ENCODE measurements at regions not wholly inside any gene's neighbourhood (a gene's known extent, or its start where the extent isn't known, plus 50 kb on each side); places are given as distances from the start of the nearest gene placed in this dataset.

DNA sequence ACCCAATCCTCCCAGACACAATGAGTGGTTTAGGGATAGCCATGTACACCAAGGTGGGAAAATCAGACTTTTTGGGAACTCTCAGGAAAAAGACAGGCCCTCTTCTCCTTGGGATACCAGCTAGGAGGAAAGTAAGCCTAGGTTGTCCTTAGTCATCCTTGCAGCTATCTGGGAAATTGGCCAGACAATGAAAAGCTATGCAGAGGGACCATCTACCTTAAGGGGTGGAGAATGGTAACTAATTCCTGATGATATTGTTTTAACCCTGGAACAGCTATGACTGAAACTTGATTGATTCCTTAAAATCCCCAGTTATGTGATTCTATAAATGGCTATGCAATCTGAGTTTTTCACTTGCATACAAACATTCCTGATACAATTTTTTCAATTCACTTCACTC lies 88.9 kb upstream of the BNC2 start:
- H2AFZ ChIP-seq (ENCODE audit: low read length, unreplicated experiment) = no peak overlapping the region

GRCh38 chr9:16954040-16954439 lies 83.6 kb upstream of the BNC2 start:
- Histone ChIP-seq H3K36me3 (ENCODE audit: insufficient read depth, low read length) (no peaks in the 10 kb centered on the region), H3K79me2 (ENCODE audit: control insufficient read depth, insufficient read depth, low read length, unreplicated experiment) (no peaks in the 10 kb centered on the region), H3K27me3 (ENCODE audit: insufficient read depth, low read length) (no peaks in the 10 kb centered on the region), H3K4me3 (ENCODE audit: low read depth, low read length) (no peak overlapping the region), H3K4me1 (ENCODE audit: control insufficient read depth, insufficient read depth, low read length, unreplicated experiment) (no peaks in the 10 kb centered on the region), H2AFZ (ENCODE audit: low read length, unreplicated experiment) (no peak overlapping the region), H3K27ac (ENCODE audit: low read depth, low read length) (no peak overlapping the region)

More for the DNA sequence above, 88.9 kb upstream of the BNC2 start:
- no peak overlapping the region for H3K27ac ChIP-seq (ENCODE audit: low read depth, low read length)
- H3K79me2 ChIP-seq (ENCODE audit: control insufficient read depth, insufficient read depth, low read length, unreplicated experiment) = no peaks in the 10 kb centered on the region
- peaks cover 23% of the 10 kb centered on the region for H3K4me1 ChIP-seq (ENCODE audit: control insufficient read depth, insufficient read depth, low read length, unreplicated experiment)
- H3K4me3 ChIP-seq (ENCODE audit: low read depth, low read length) = no peak overlapping the region
- no peaks in the 10 kb centered on the region for H3K36me3 ChIP-seq (ENCODE audit: insufficient read depth, low read length)
- H3K27me3 ChIP-seq (ENCODE audit: insufficient read depth, low read length) = no peaks in the 10 kb centered on the region

DNA sequence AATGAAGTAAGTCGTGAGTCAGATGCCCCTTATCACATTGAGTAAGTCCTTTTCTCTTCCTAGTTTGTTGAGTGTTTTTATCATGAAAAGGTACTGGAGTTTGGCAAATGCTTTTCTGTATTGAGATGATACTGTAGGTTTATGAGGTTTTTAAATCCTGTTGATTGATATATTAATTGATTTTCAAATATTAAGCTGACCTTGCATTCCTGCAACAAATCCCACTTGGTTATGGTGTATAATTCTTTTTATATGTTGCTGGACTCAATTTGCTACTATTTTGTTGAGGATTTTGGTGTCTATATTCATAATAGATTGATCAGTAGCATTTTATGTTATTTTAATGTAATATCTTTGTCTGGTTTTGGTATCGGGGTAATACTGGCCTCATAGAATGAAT lies 81.0 kb upstream of the BNC2 start:
- Histone ChIP-seq H2AFZ (ENCODE audit: low read length, unreplicated experiment) (no peak overlapping the region), H3K36me3 (ENCODE audit: insufficient read depth, low read length) (no peaks in the 10 kb centered on the region)

DNA sequence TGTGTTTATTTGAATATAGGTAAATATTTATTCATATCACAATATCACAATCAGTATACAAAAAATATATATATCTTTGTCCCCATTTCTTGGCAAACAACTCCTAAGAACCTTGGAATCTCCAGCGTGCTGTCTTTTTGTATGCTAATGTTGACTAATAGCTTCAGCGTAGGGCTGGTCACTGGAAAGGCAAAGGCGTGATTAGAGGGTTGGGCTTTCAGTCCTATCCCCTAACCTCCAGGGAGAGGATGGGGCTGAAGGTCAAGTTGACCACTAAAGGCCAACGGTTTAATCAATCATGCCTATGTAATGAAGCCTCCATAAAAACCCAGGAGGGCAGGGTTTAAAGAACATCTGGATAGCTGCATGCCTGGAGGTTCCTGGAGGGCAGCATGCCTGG lies 79.6 kb upstream of the BNC2 start:
- Histone ChIP-seq H3K4me1 (ENCODE audit: control insufficient read depth, insufficient read depth, low read length, unreplicated experiment) (no peaks in the 10 kb centered on the region), H2AFZ (ENCODE audit: low read length, unreplicated experiment) (no peak overlapping the region), H3K27me3 (ENCODE audit: insufficient read depth, low read length) (no peaks in the 10 kb centered on the region), H3K79me2 (ENCODE audit: control insufficient read depth, insufficient read depth, low read length, unreplicated experiment) (no peaks in the 10 kb centered on the region), H3K36me3 (ENCODE audit: insufficient read depth, low read length) (no peaks in the 10 kb centered on the region), H3K4me3 (ENCODE audit: low read depth, low read length) (no peak overlapping the region), H3K27ac (ENCODE audit: low read depth, low read length) (no peak overlapping the region)

More for the DNA sequence above, 81.0 kb upstream of the BNC2 start:
- H3K4me1 ChIP-seq (ENCODE audit: control insufficient read depth, insufficient read depth, low read length, unreplicated experiment) = no peaks in the 10 kb centered on the region
- H3K4me3 ChIP-seq (ENCODE audit: low read depth, low read length) = no peak overlapping the region
- no peaks in the 10 kb centered on the region for H3K27me3 ChIP-seq (ENCODE audit: insufficient read depth, low read length)
- no peaks in the 10 kb centered on the region for H3K79me2 ChIP-seq (ENCODE audit: control insufficient read depth, insufficient read depth, low read length, unreplicated experiment)
- H3K27ac ChIP-seq (ENCODE audit: low read depth, low read length) = no peak overlapping the region

DNA sequence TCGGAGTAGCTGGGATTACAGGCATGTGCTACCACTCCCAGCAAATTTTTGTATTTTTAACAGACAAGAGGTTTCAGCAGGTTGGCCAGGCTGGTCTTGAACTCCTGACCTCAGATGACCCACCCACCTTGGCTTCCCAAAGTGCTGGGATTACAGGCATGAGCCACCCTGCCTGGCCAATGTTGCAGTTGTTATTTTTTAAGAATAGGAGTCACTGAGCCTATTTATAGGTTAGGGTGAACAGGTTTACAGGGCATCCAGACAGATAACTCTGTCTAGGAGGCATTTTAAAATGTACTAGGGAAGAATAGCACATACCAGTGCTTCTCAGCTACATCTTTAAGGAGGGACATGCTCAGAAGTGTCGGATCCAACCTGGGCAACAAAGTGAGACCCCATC lies 60.1 kb upstream of the BNC2 start:
- Histone ChIP-seq H3K36me3 (ENCODE audit: insufficient read depth, low read length) (no peaks in the 10 kb centered on the region), H3K4me1 (ENCODE audit: control insufficient read depth, insufficient read depth, low read length, unreplicated experiment) (no peaks in the 10 kb centered on the region), H3K27ac (ENCODE audit: low read depth, low read length) (no peak overlapping the region), H3K27me3 (ENCODE audit: insufficient read depth, low read length) (no peaks in the 10 kb centered on the region), H3K79me2 (ENCODE audit: control insufficient read depth, insufficient read depth, low read length, unreplicated experiment) (no peaks in the 10 kb centered on the region), H2AFZ (ENCODE audit: low read length, unreplicated experiment) (no peak overlapping the region), H3K4me3 (ENCODE audit: low read depth, low read length) (no peak overlapping the region)

- no peaks in the 10 kb centered on the region for H3K36me3 ChIP-seq (ENCODE audit: insufficient read depth, low read length)
- H3K4me1 ChIP-seq (ENCODE audit: control insufficient read depth, insufficient read depth, low read length, unreplicated experiment) = no peaks in the 10 kb centered on the region
- no peak overlapping the region for H2AFZ ChIP-seq (ENCODE audit: low read length, unreplicated experiment)
- no peak overlapping the region for H3K4me3 ChIP-seq (ENCODE audit: low read depth, low read length)
- H3K27me3 ChIP-seq (ENCODE audit: insufficient read depth, low read length) = no peaks in the 10 kb centered on the region
- H3K79me2 ChIP-seq (ENCODE audit: control insufficient read depth, insufficient read depth, low read length, unreplicated experiment) = no peaks in the 10 kb centered on the region
- H3K27ac ChIP-seq (ENCODE audit: low read depth, low read length) = no peak overlapping the region
Observed at GRCh38 chr9:16928179-16928945, 57.9 kb upstream of the BNC2 start.

GRCh38 chr9:16925426-16925825 lies 55.0 kb upstream of the BNC2 start:
- Histone ChIP-seq H3K79me2 (ENCODE audit: control insufficient read depth, insufficient read depth, low read length, unreplicated experiment) (no peaks in the 10 kb centered on the region), H3K4me1 (ENCODE audit: control insufficient read depth, insufficient read depth, low read length, unreplicated experiment) (peaks cover 8% of the 10 kb centered on the region), H3K27ac (ENCODE audit: low read depth, low read length) (no peak overlapping the region), H3K4me3 (ENCODE audit: low read depth, low read length) (no peak overlapping the region), H3K27me3 (ENCODE audit: insufficient read depth, low read length) (no peaks in the 10 kb centered on the region), H3K36me3 (ENCODE audit: insufficient read depth, low read length) (no peaks in the 10 kb centered on the region), H2AFZ (ENCODE audit: low read length, unreplicated experiment) (no peak overlapping the region)

DNA sequence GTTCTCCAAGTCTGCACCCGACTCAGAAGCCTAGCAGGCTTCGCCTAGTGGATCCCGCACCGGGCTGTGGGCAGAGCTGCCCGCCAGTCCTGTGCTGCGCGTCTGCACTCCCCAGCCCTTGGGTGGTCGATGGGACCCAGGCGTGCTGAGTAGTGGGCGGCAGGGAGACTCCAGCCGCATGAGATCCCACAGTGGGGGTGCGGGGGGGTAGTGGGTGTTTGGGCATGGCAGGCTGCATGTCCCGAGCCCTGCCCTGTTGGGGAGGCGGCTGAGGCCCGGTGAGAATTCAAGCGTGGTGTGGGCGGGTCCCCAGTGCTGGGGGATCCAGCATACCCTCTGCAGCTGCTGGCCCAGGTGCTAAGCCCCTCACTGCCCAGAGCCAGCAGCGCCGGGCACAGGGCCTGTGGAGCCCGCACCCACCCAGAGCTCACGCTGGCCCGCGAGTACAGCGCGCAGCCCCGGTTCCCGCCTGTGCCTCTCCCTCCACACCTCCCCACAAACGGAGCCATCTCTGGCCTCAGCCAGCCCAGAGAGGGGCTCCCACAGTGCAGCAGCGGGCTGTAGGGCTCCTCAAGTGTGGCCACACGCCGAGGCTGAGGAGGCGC lies 53.9 kb upstream of the BNC2 start:
- Histone ChIP-seq H2AFZ (ENCODE audit: low read length, unreplicated experiment) (no peak overlapping the region), H3K27ac (ENCODE audit: low read depth, low read length) (no peak overlapping the region), H3K4me3 (ENCODE audit: low read depth, low read length) (no peak overlapping the region), H3K36me3 (ENCODE audit: insufficient read depth, low read length) (no peaks in the 10 kb centered on the region), H3K79me2 (ENCODE audit: control insufficient read depth, insufficient read depth, low read length, unreplicated experiment) (no peaks in the 10 kb centered on the region), H3K4me1 (ENCODE audit: control insufficient read depth, insufficient read depth, low read length, unreplicated experiment) (peaks cover 8% of the 10 kb centered on the region), H3K27me3 (ENCODE audit: insufficient read depth, low read length) (no peaks in the 10 kb centered on the region)

GRCh38 chr9:16921855-16922254 lies 51.4 kb upstream of the BNC2 start:
- no peaks in the 10 kb centered on the region for H3K36me3 ChIP-seq (ENCODE audit: insufficient read depth, low read length)
- no peak overlapping the region for H3K4me3 ChIP-seq (ENCODE audit: low read depth, low read length)

More at GRCh38 chr9:16921855-16922254, 51.4 kb upstream of the BNC2 start:
- Histone ChIP-seq H3K4me1 (ENCODE audit: control insufficient read depth, insufficient read depth, low read length, unreplicated experiment) (peaks cover 8% of the 10 kb centered on the region), H3K27ac (ENCODE audit: low read depth, low read length) (no peak overlapping the region), H3K79me2 (ENCODE audit: control insufficient read depth, insufficient read depth, low read length, unreplicated experiment) (no peaks in the 10 kb centered on the region), H2AFZ (ENCODE audit: low read length, unreplicated experiment) (peak overlapping the region; percentile 60), H3K27me3 (ENCODE audit: insufficient read depth, low read length) (no peaks in the 10 kb centered on the region)
